ENCODE measurements at regions not wholly inside any gene's neighbourhood (a gene's known extent, or its start where the extent isn't known, plus 50 kb on each side); places are given as distances from the start of the nearest gene placed in this dataset.

DNA sequence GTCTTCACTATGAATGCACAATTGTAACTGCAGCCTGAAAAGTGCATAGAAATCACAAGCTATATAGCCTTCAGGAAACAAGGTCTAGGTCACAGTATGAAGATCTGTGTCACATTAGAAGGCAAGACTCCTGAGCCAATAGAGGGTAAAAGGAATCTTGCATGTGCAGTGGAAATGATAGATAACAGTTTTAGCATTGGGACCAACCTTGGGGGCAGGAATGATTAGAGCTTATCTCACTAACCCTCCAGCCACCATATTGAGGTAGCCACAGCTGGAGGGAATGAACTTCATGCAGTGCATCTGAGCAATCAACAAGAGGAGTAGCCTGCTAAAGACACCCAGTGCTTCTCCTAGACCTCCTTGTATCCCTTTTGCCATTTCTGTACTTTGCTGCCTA is 390.1 kb downstream of the LTN1 start:
- no peak overlapping the region for H4K91ac ChIP-seq (ENCODE audit: low read depth, low read length)
- H4K8ac ChIP-seq (ENCODE audit: low read depth, low read length): no peak overlapping the region
- H3K79me2 ChIP-seq (ENCODE audit: control insufficient read depth, insufficient read depth, low read length, poor library complexity): no peaks in the 10 kb centered on the region
- no peak overlapping the region for H4K12ac ChIP-seq (ENCODE audit: low read depth, low read length)
- H2BK120ac ChIP-seq (ENCODE audit: insufficient read depth, low read length, poor library complexity): no peak overlapping the region
- no peak overlapping the region for H3K4me2 ChIP-seq (ENCODE audit: low read length)
- no peak overlapping the region for H2AFZ ChIP-seq (ENCODE audit: insufficient read depth, low read length, poor library complexity)
- H3K14ac ChIP-seq (ENCODE audit: low read length): no peak overlapping the region
- no peak overlapping the region for H3K27ac ChIP-seq (ENCODE audit: low read depth, low read length)
- H3K4me3 ChIP-seq (ENCODE audit: low read depth, low read length): no peak overlapping the region
- no peaks in the 10 kb centered on the region for H3K4me1 ChIP-seq (ENCODE audit: control insufficient read depth in 1 of 2, insufficient read depth in 2 of 2, low read length in 2 of 2)
- H2AK5ac ChIP-seq (ENCODE audit: low read length): no peak overlapping the region
- no peak overlapping the region for H3K23ac ChIP-seq (ENCODE audit: low read length)
- H3K79me1 ChIP-seq (ENCODE audit: low read length): no peaks in the 10 kb centered on the region
- no peak overlapping the region for H2BK12ac ChIP-seq (ENCODE audit: low read length)
- H3K18ac ChIP-seq (ENCODE audit: low read length): no peak overlapping the region
- no peak overlapping the region for H2BK5ac ChIP-seq (ENCODE audit: low read depth, low read length, poor library complexity)
- no peaks in the 10 kb centered on the region for H3K36me3 ChIP-seq (ENCODE audit: control insufficient read depth in 1 of 2, insufficient read depth in 2 of 2, low read length in 2 of 2)
- DNase-seq: no peak
- peaks cover 8% of the 10 kb centered on the region for H3K9me3 ChIP-seq (ENCODE audit: insufficient read depth, low read depth, low read length)
- no peak overlapping the region for H3K4ac ChIP-seq (ENCODE audit: low read depth, low read length)
- H3K9ac ChIP-seq (ENCODE audit: low read length): no peak overlapping the region
- no peaks in the 10 kb centered on the region for H3K27me3 ChIP-seq (ENCODE audit: insufficient read depth, low read length)

- Histone ChIP-seq H3K4me2 (ENCODE audit: low read length) (no peak overlapping the region), H4K12ac (ENCODE audit: low read depth, low read length) (no peak overlapping the region), H3K27me3 (ENCODE audit: insufficient read depth, low read length) (no peaks in the 10 kb centered on the region), H4K91ac (ENCODE audit: low read depth, low read length) (no peak overlapping the region), H3K14ac (ENCODE audit: low read length) (no peak overlapping the region), H3K23ac (ENCODE audit: low read length) (no peak overlapping the region), H3K4me1 (ENCODE audit: control insufficient read depth in 1 of 2, insufficient read depth in 2 of 2, low read length in 2 of 2) (no peaks in the 10 kb centered on the region), H3K9ac (ENCODE audit: low read length) (no peak overlapping the region), H3K79me2 (ENCODE audit: control insufficient read depth, insufficient read depth, low read length, poor library complexity) (no peaks in the 10 kb centered on the region), H3K36me3 (ENCODE audit: control insufficient read depth in 1 of 2, insufficient read depth in 2 of 2, low read length in 2 of 2) (no peaks in the 10 kb centered on the region), H2BK5ac (ENCODE audit: low read depth, low read length, poor library complexity) (no peak overlapping the region), H3K79me1 (ENCODE audit: low read length) (no peaks in the 10 kb centered on the region), H2AK5ac (ENCODE audit: low read length) (no peak overlapping the region), H3K27ac (ENCODE audit: low read depth, low read length) (no peak overlapping the region), H3K18ac (ENCODE audit: low read length) (no peak overlapping the region), H3K4me3 (ENCODE audit: low read depth, low read length) (no peak overlapping the region), H2AFZ (ENCODE audit: insufficient read depth, low read length, poor library complexity) (no peak overlapping the region), H2BK12ac (ENCODE audit: low read length) (no peak overlapping the region), H2BK120ac (ENCODE audit: insufficient read depth, low read length, poor library complexity) (no peak overlapping the region), H3K9me3 (ENCODE audit: insufficient read depth, low read depth, low read length) (peaks cover 8% of the 10 kb centered on the region), H3K4ac (ENCODE audit: low read depth, low read length) (no peak overlapping the region), H4K8ac (ENCODE audit: low read depth, low read length) (no peak overlapping the region)
- no peak for DNase-seq
- no CpG with 5 or more reads among the region's 3 CpGs for WGBS (ENCODE audit: extremely low coverage, insufficient coverage, insufficient read length)
Observed at GRCh38 chr21:28598214-28598613, 394.5 kb downstream of the LTN1 start.

GRCh38 chr21:28592205-28592865 is 400.3 kb downstream of the LTN1 start:
- Histone ChIP-seq H2BK12ac (ENCODE audit: low read length) (no peak overlapping the region), H4K8ac (ENCODE audit: low read depth, low read length) (no peak overlapping the region), H3K23ac (ENCODE audit: low read length) (no peak overlapping the region), H3K4me1 (ENCODE audit: control insufficient read depth in 1 of 2, insufficient read depth in 2 of 2, low read length in 2 of 2) (no peaks in the 10 kb centered on the region), H3K18ac (ENCODE audit: low read length) (no peak overlapping the region), H3K27me3 (ENCODE audit: insufficient read depth, low read length) (no peaks in the 10 kb centered on the region), H2AK5ac (ENCODE audit: low read length) (no peak overlapping the region), H3K4me2 (ENCODE audit: low read length) (no peak overlapping the region), H2BK120ac (ENCODE audit: insufficient read depth, low read length, poor library complexity) (no peak overlapping the region), H3K4ac (ENCODE audit: low read depth, low read length) (no peak overlapping the region), H3K36me3 (ENCODE audit: control insufficient read depth in 1 of 2, insufficient read depth in 2 of 2, low read length in 2 of 2) (no peaks in the 10 kb centered on the region), H4K91ac (ENCODE audit: low read depth, low read length) (no peak overlapping the region), H4K12ac (ENCODE audit: low read depth, low read length) (no peak overlapping the region), H2AFZ (ENCODE audit: insufficient read depth, low read length, poor library complexity) (no peak overlapping the region), H3K27ac (ENCODE audit: low read depth, low read length) (no peak overlapping the region), H3K9ac (ENCODE audit: low read length) (no peak overlapping the region), H3K4me3 (ENCODE audit: low read depth, low read length) (no peak overlapping the region), H3K79me2 (ENCODE audit: control insufficient read depth, insufficient read depth, low read length, poor library complexity) (no peaks in the 10 kb centered on the region), H3K9me3 (ENCODE audit: insufficient read depth, low read depth, low read length) (no peaks in the 10 kb centered on the region), H2BK5ac (ENCODE audit: low read depth, low read length, poor library complexity) (no peak overlapping the region), H3K14ac (ENCODE audit: low read length) (no peak overlapping the region), H3K79me1 (ENCODE audit: low read length) (no peaks in the 10 kb centered on the region)
- no peak for DNase-seq
- WGBS (ENCODE audit: extremely low coverage, insufficient coverage, insufficient read length): no CpG with 5 or more reads among the region's 6 CpGs

DNA sequence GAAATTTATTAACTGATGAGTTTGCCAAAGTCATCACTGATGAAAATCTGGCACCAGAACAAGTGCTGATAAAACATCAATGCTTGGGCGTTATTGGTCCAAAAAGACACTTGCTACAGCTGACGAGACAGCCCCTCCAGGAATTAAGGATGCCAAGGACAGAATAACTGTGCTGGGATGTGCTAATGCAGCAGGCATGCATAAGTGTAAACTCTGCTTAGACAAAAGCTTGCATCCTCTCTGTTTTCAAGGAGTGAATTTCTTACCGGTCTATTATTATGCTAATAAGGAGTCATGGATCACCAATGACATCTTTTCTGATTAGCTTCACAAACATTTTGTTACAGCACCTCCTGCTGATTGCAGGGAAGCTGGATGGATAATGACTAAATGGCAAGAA is 402.0 kb downstream of the LTN1 start:
- no peak overlapping the region for H3K4me3 ChIP-seq (ENCODE audit: low read depth, low read length)
- H3K79me1 ChIP-seq (ENCODE audit: low read length): no peaks in the 10 kb centered on the region
- H2BK120ac ChIP-seq (ENCODE audit: insufficient read depth, low read length, poor library complexity): no peak overlapping the region

More for the DNA sequence above, 402.0 kb downstream of the LTN1 start:
- H4K12ac ChIP-seq (ENCODE audit: low read depth, low read length): no peak overlapping the region
- no peak overlapping the region for H2AK5ac ChIP-seq (ENCODE audit: low read length)
- H3K9me3 ChIP-seq (ENCODE audit: insufficient read depth, low read depth, low read length): no peaks in the 10 kb centered on the region
- H3K4me2 ChIP-seq (ENCODE audit: low read length): no peak overlapping the region
- no peak overlapping the region for H3K14ac ChIP-seq (ENCODE audit: low read length)
- no peak overlapping the region for H2BK5ac ChIP-seq (ENCODE audit: low read depth, low read length, poor library complexity)
- H2AFZ ChIP-seq (ENCODE audit: insufficient read depth, low read length, poor library complexity): no peak overlapping the region
- no peak overlapping the region for H2BK12ac ChIP-seq (ENCODE audit: low read length)
- H3K4me1 ChIP-seq (ENCODE audit: control insufficient read depth in 1 of 2, insufficient read depth in 2 of 2, low read length in 2 of 2): no peaks in the 10 kb centered on the region
- DNase-seq: no peak
- no peak overlapping the region for H3K4ac ChIP-seq (ENCODE audit: low read depth, low read length)
- H3K36me3 ChIP-seq (ENCODE audit: control insufficient read depth in 1 of 2, insufficient read depth in 2 of 2, low read length in 2 of 2): no peaks in the 10 kb centered on the region
- H3K23ac ChIP-seq (ENCODE audit: low read length): no peak overlapping the region
- no peaks in the 10 kb centered on the region for H3K79me2 ChIP-seq (ENCODE audit: control insufficient read depth, insufficient read depth, low read length, poor library complexity)
- no peak overlapping the region for H3K9ac ChIP-seq (ENCODE audit: low read length)
- H4K91ac ChIP-seq (ENCODE audit: low read depth, low read length): no peak overlapping the region
- no peak overlapping the region for H3K18ac ChIP-seq (ENCODE audit: low read length)
- no peaks in the 10 kb centered on the region for H3K27me3 ChIP-seq (ENCODE audit: insufficient read depth, low read length)
- WGBS (ENCODE audit: extremely low coverage, insufficient coverage, insufficient read length): no CpG with 5 or more reads among the region's 3 CpGs
- no peak overlapping the region for H3K27ac ChIP-seq (ENCODE audit: low read depth, low read length)
- H4K8ac ChIP-seq (ENCODE audit: low read depth, low read length): no peak overlapping the region
